AG04449 (cell line): ENCODE measurements at regions not wholly inside any gene's neighbourhood (a gene's known extent, or its start where the extent isn't known, plus 50 kb on each side); places are given as distances from the start of the nearest gene placed in this dataset.

Experiments used
- CTCF ChIA-PET: fragments of 350-600 bp; formaldehyde crosslinking; extraction: SDS; loops from one replicate; lab custom pipeline; 2021; ENCODE audit warnings: antibody characterized with exemption; lab: Yijun Ruan, JAX
- POLR2A ChIA-PET: fragments of 400-600, 350-600 bp; formaldehyde crosslinking; extraction: SDS; loops from one replicate; lab custom pipeline; 2020; ENCODE audit warnings: antibody characterized with exemption, inconsistent platforms; lab: Yijun Ruan, JAX
- DNase-seq: peaks from one replicate; pipeline ENCODE4 v3.0.0-alpha.2; 2010; ENCODE audit warnings: low read depth, low spot score
- H3K4me3 ChIP-seq: 2 replicates; pipeline ENCODE4 v1.5.1; 2011; ENCODE audit warnings: low read depth, mild to moderate bottlenecking, control low read depth, low read length
- CTCF ChIP-seq: IDR thresholded peaks from one replicate; pipeline ENCODE4 v1.5.1; 2011; ENCODE audit warnings: mild to moderate bottlenecking, moderate library complexity, low read length, control low read depth, inconsistent platforms; ENCODE audit not compliant: insufficient read depth; ENCODE audit errors: missing control alignments

- no peak overlapping the region for H3K4me3 ChIP-seq
- POLR2A ChIA-PET, result no interaction called here
- no peak for DNase-seq
- CTCF ChIA-PET, result no interaction called here
- no peak for TF ChIP-seq CTCF
These were observed 207.8 kb downstream of the RBM19 start for GRCh38 chr12:113758165-113758924.

GRCh38 chr12:113757221-113758002, 208.7 kb downstream of the RBM19 start:
- H3K4me3 ChIP-seq, result no peak overlapping the region
- ChIA-PET POLR2A (no interaction called here), CTCF (no interaction called here)
- TF ChIP-seq CTCF, result no peak
- DNase-seq, result no peak

- ChIA-PET POLR2A (no interaction called here), CTCF (no interaction called here)
- no peak for DNase-seq
- no peak overlapping the region for H3K4me3 ChIP-seq
- TF ChIP-seq CTCF, result no peak
These were observed 209.5 kb downstream of the RBM19 start for GRCh38 chr12:113756609-113757008.

GRCh38 chr12:113755098-113755497, 211.0 kb downstream of the RBM19 start:
- POLR2A ChIA-PET, result interaction anchor here (1.2 kb wide), 1 partner anchor 12 kb away, joined by 3 read pairs; no protein-coding TSS in a partner anchor
- DNase-seq, result no peak
- no peak for TF ChIP-seq CTCF
- CTCF ChIA-PET, result no interaction called here
- H3K4me3 ChIP-seq, result no peak overlapping the region

GRCh38 chr12:113751513-113751912, 214.6 kb downstream of the RBM19 start:
- DNase-seq, result no peak
- CTCF ChIA-PET, result no interaction called here
- H3K4me3 ChIP-seq, result no peak overlapping the region
- TF ChIP-seq CTCF, result no peak
- POLR2A ChIA-PET, result no interaction called here

GRCh38 chr12:113749433-113749815, 216.7 kb downstream of the RBM19 start:
- no peak overlapping the region for H3K4me3 ChIP-seq
- CTCF ChIA-PET, result no interaction called here
- no peak for DNase-seq
- POLR2A ChIA-PET, result no interaction called here
- no peak for TF ChIP-seq CTCF
